ENCODE measurements at regions not wholly inside any gene's neighbourhood (a gene's known extent, or its start where the extent isn't known, plus 50 kb on each side); places are given as distances from the start of the nearest gene placed in this dataset.
A peak's percentile ranks its signal among the peaks of the same experiment; 100 is the strongest.
"Not testable (repeated sequence)": the region's sequence is repeated elsewhere in the genome, so short reads cannot be mapped to it uniquely, and the experiment has no call there.

- peak; percentile 57 for DNase-seq
Measured at GRCh38 chr2:55771612-55772011, 78.0 kb upstream of the PNPT1 start.

- DNase-seq, result no peak
Measured at GRCh38 chr2:55768991-55769390, 75.3 kb upstream of the PNPT1 start.

- DNase-seq, result no peak
Measured at GRCh38 chr2:55766947-55767346, 73.3 kb upstream of the PNPT1 start.

- DNase-seq, result not testable (repeated sequence)
Measured at GRCh38 chr2:55765708-55766107, 72.1 kb upstream of the PNPT1 start.

- DNase-seq, result no peak
Measured at GRCh38 chr2:55763721-55764120, 70.1 kb upstream of the PNPT1 start.

- peak; percentile 37 for DNase-seq
Measured at GRCh38 chr2:55761526-55761925, 67.9 kb upstream of the PNPT1 start.

- no peak for DNase-seq
Measured at GRCh38 chr2:55761024-55761423, 67.4 kb upstream of the PNPT1 start.

- DNase-seq, result no peak
Measured at GRCh38 chr2:55760125-55760524, 66.5 kb upstream of the PNPT1 start.

GRCh38 chr2:55759271-55759921 is 65.8 kb upstream of the PNPT1 start:
- DNase-seq, result no peak

GRCh38 chr2:55751966-55752365 is 58.3 kb upstream of the PNPT1 start:
- DNase-seq, result peak; percentile 28

- DNase-seq, result peak; percentile 76
Measured at GRCh38 chr2:55743583-55743982, 49.9 kb upstream of the PNPT1 start.

Measured in fibroblast of upper back skin (primary cell).